Calu3 (cell line): ENCODE measurements at regions not wholly inside any gene's neighbourhood (a gene's known extent, or its start where the extent isn't known, plus 50 kb on each side); places are given as distances from the start of the nearest gene placed in this dataset.

Experiments
- BruUV-seq: library from RNA; stranded (reverse); fragments of 400-500 nt; replicated peaks from 2 replicates; lab custom pipeline; 2021; lab: Mats Ljungman, UMichigan
- CTCF ChIA-PET: fragments of 300-600 bp; sonication (Branson Sonifier 250); formaldehyde crosslinking; loops from one replicate; lab custom pipeline; 2022; ENCODE audit warnings: antibody characterized with exemption; lab: Charles Lee
- DNase-seq: peaks from one replicate; pipeline ENCODE4 v3.0.0; 2022
- H3K27ac Mint-ChIP-seq: one replicate; pipeline ENCODE4 v1.8.0; 2022; ENCODE audit warnings: mixed read lengths; ENCODE audit not compliant: unreplicated experiment
- H3K27me3 Mint-ChIP-seq: one replicate; pipeline ENCODE4 v1.8.0; 2022; ENCODE audit warnings: mixed read lengths; ENCODE audit not compliant: unreplicated experiment
- H3K36me3 Mint-ChIP-seq: one replicate; pipeline ENCODE4 v1.8.0; 2022; ENCODE audit warnings: mild to moderate bottlenecking, moderate library complexity, mixed read lengths; ENCODE audit not compliant: insufficient read depth, unreplicated experiment
- H3K4me1 Mint-ChIP-seq: one replicate; pipeline ENCODE4 v1.8.0; 2022; ENCODE audit warnings: mild to moderate bottlenecking, low read depth, mixed read lengths; ENCODE audit not compliant: unreplicated experiment
- H3K4me3 Mint-ChIP-seq: one replicate; pipeline ENCODE4 v1.8.0; 2022; ENCODE audit warnings: mild to moderate bottlenecking, low read depth, moderate library complexity, mixed read lengths; ENCODE audit not compliant: unreplicated experiment
- H3K9me3 Mint-ChIP-seq: one replicate; pipeline ENCODE4 v1.8.0; 2022; ENCODE audit warnings: low read depth, mixed read lengths; ENCODE audit not compliant: unreplicated experiment
- intact Hi-C: fragments of 100-400 bp; cut with micrococcal nuclease; formaldehyde crosslinking; loops from one replicate; pipeline ENCODE4 v1.10.0; 2022; ENCODE audit not compliant: unreplicated experiment
- TF ChIP-seq, protein P1 (sequence below): fragments of 200-600 bp; IDR thresholded peaks from one replicate; pipeline ENCODE4 v1.8.0; 2022; ENCODE audit warnings: antibody characterized with exemption; ENCODE audit not compliant: unreplicated experiment

GRCh38 chr2:79368116-79368630, 144.7 kb upstream of the CTNNA2 start:
- BruUV-seq: no TSS peak
- TF ChIP-seq, protein P1, sequence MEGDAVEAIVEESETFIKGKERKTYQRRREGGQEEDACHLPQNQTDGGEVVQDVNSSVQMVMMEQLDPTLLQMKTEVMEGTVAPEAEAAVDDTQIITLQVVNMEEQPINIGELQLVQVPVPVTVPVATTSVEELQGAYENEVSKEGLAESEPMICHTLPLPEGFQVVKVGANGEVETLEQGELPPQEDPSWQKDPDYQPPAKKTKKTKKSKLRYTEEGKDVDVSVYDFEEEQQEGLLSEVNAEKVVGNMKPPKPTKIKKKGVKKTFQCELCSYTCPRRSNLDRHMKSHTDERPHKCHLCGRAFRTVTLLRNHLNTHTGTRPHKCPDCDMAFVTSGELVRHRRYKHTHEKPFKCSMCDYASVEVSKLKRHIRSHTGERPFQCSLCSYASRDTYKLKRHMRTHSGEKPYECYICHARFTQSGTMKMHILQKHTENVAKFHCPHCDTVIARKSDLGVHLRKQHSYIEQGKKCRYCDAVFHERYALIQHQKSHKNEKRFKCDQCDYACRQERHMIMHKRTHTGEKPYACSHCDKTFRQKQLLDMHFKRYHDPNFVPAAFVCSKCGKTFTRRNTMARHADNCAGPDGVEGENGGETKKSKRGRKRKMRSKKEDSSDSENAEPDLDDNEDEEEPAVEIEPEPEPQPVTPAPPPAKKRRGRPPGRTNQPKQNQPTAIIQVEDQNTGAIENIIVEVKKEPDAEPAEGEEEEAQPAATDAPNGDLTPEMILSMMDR: no peak
- Mint-ChIP-seq H3K27me3 (no peaks in the 10 kb centered on the region), H3K4me3 (no peak overlapping the region), H3K4me1 (no peaks in the 10 kb centered on the region), H3K27ac (no peak overlapping the region), H3K9me3 (peaks cover 9% of the 10 kb centered on the region), H3K36me3 (peaks cover 4% of the 10 kb centered on the region)
- CTCF ChIA-PET: no interaction called here
- intact Hi-C loops: no loop called here
- DNase-seq: no peak

GRCh38 chr2:79359419-79359818, 153.4 kb upstream of the CTNNA2 start:
- intact Hi-C loops: no loop called here
- no TSS peak for BruUV-seq
- Mint-ChIP-seq H3K9me3 (peaks cover 14% of the 10 kb centered on the region), H3K4me1 (no peaks in the 10 kb centered on the region), H3K27me3 (no peaks in the 10 kb centered on the region), H3K27ac (no peak overlapping the region), H3K4me3 (no peak overlapping the region), H3K36me3 (no peaks in the 10 kb centered on the region)
- CTCF ChIA-PET: no interaction called here
- DNase-seq: no peak
- TF ChIP-seq, protein P1: no peak

DNA sequence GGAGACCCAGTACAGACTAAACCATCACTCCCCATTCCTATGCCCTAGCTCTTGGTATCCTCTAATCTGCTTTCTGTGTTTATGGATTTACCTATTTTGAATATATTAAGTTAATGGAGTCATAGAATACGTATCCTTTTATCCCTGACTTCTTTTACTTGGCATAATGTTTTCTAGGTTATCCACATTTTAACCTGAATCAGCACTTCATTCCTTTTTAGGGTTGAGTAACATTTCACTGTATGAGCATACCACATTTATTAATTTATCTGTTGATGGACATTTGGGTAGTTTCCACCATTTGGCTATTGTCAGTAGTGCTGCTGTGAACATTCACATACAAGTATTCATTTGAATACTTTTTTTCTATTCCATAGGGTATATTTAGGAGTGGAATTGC, 157.3 kb upstream of the CTNNA2 start:
- Mint-ChIP-seq H3K27ac (no peak overlapping the region), H3K9me3 (peaks cover 25% of the 10 kb centered on the region), H3K36me3 (no peaks in the 10 kb centered on the region), H3K4me1 (no peaks in the 10 kb centered on the region), H3K4me3 (no peak overlapping the region), H3K27me3 (no peaks in the 10 kb centered on the region)
- no peak for DNase-seq
- intact Hi-C loops: no loop called here
- TF ChIP-seq, protein P1: no peak
- CTCF ChIA-PET: no interaction called here
- BruUV-seq: no TSS peak

GRCh38 chr2:79327460-79327859, 167.9 kb upstream of the REG3A start:
- BruUV-seq: no TSS peak
- DNase-seq: no peak
- TF ChIP-seq, protein P1: no peak
- Mint-ChIP-seq H3K4me3 (no peak overlapping the region), H3K27ac (no peak overlapping the region), H3K9me3 (peaks cover 17% of the 10 kb centered on the region), H3K4me1 (no peaks in the 10 kb centered on the region), H3K27me3 (no peaks in the 10 kb centered on the region), H3K36me3 (no peaks in the 10 kb centered on the region)
- CTCF ChIA-PET: no interaction called here
- intact Hi-C loops: no loop called here
